ENCODE measurements at regions not wholly inside any gene's neighbourhood (a gene's known extent, or its start where the extent isn't known, plus 50 kb on each side); places are given as distances from the start of the nearest gene placed in this dataset.

DNA sequence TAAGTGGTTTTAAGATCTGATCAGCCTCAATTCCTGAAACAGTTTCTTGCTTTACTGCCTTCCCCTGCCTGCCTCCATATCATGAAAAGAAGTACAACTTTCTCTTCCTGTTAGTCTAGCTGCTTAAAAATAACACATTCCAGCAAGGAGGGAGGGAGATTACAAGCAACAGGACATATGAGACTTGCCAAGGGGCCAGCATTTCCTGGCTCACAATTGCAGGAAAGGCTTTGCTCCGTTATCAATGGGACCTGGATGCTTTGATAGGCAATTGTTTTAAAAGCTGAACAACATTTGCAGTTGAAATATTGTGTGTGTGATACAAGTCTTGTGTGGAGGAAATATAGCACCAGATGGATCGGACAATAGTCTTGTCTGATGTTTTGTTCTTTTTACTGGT, 425.0 kb downstream of the FAT4 start:
- H3K9me3 Mint-ChIP-seq = no peaks in the 10 kb centered on the region
- no peaks in the 10 kb centered on the region for H3K27me3 Mint-ChIP-seq
- no peak overlapping the region for H3K27ac Mint-ChIP-seq
- CTCF ChIA-PET = no interaction called here
- H3K4me3 Mint-ChIP-seq = no peak overlapping the region
- no peaks in the 10 kb centered on the region for H3K36me3 Mint-ChIP-seq (ENCODE audit: low read depth)
- no peaks in the 10 kb centered on the region for H3K4me1 Mint-ChIP-seq
- POLR2A ChIA-PET = no interaction called here
- no peak for DNase-seq

DNA sequence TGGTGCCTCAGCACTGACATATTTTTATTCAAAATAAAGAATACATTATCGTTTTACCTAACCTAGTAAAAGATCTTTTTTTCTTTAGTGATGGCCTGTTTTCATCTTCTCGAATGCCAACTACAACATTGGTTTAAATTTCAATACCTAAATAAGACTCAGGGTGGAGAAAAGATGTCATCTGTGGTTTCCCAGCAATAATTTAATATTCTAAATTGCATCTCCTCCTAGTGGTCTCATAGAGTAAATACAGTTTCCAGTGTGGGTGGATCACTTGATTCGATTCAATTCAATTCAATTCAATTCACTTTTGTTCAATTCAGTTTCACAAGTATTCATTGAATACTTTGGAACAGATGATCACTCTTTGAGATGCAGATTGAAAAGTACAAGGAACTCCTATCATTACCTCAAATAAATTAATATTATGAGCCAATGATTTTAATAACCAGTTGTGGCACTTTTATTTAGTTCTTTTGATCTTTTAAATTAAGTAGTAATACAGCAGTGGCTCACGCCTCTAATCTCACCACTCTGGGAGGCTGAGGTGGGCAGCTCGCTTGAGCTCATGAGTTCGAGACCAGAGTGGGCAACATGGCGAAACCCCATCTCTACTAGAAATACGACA, 427.2 kb downstream of the FAT4 start:
- Mint-ChIP-seq H3K4me1 (no peaks in the 10 kb centered on the region), H3K27ac (no peak overlapping the region), H3K4me3 (no peak overlapping the region), H3K36me3 (ENCODE audit: low read depth) (no peaks in the 10 kb centered on the region), H3K27me3 (no peaks in the 10 kb centered on the region), H3K9me3 (peaks cover 4% of the 10 kb centered on the region)
- CTCF ChIA-PET = no interaction called here
- POLR2A ChIA-PET = no interaction called here
- no peak for DNase-seq

- DNase-seq = no peak
- H3K4me1 Mint-ChIP-seq = no peaks in the 10 kb centered on the region
- POLR2A ChIA-PET = no interaction called here
- peaks cover 7% of the 10 kb centered on the region for H3K9me3 Mint-ChIP-seq
- no peak overlapping the region for H3K4me3 Mint-ChIP-seq
- CTCF ChIA-PET = no interaction called here
- no peaks in the 10 kb centered on the region for H3K27me3 Mint-ChIP-seq
- H3K36me3 Mint-ChIP-seq (ENCODE audit: low read depth) = no peaks in the 10 kb centered on the region
- no peak overlapping the region for H3K27ac Mint-ChIP-seq
Measured at GRCh38 chr4:125744891-125745364, 430.2 kb downstream of the FAT4 start.

DNA sequence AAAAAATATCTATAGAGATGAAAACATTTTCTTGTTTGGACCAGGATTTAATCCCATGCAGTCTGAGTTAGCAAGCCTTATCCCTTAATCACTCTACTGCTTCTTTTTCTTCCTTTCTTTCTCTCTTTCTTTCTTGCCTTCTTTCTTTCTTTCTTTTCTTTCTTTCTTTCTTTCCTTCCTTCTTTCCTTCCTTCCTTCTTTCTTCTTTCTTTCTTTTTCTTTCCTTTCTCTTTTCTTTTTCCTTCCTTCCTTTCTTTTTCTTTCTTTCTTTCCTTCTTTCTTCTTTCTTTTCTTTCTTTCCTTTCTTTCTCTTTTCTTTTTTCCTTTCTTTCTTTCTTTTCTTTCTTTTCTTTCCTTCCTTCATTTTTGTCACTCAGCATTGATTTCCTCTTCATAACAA, 434.6 kb downstream of the FAT4 start:
- H3K27ac Mint-ChIP-seq = no peak overlapping the region
- H3K9me3 Mint-ChIP-seq = peaks cover 9% of the 10 kb centered on the region
- no peaks in the 10 kb centered on the region for H3K27me3 Mint-ChIP-seq
- H3K4me3 Mint-ChIP-seq = no peak overlapping the region
- no peaks in the 10 kb centered on the region for H3K4me1 Mint-ChIP-seq
- H3K36me3 Mint-ChIP-seq (ENCODE audit: low read depth) = no peaks in the 10 kb centered on the region
- ChIA-PET CTCF (no interaction called here), POLR2A (no interaction called here)
- DNase-seq = no peak

GRCh38 chr4:125750399-125750798, 435.6 kb downstream of the FAT4 start:
- H3K4me1 Mint-ChIP-seq = no peaks in the 10 kb centered on the region
- H3K4me3 Mint-ChIP-seq = no peak overlapping the region
- no peak overlapping the region for H3K27ac Mint-ChIP-seq
- ChIA-PET POLR2A (no interaction called here), CTCF (no interaction called here)
- H3K9me3 Mint-ChIP-seq = peaks cover 9% of the 10 kb centered on the region
- H3K27me3 Mint-ChIP-seq = no peaks in the 10 kb centered on the region
- no peak for DNase-seq
- no peaks in the 10 kb centered on the region for H3K36me3 Mint-ChIP-seq (ENCODE audit: low read depth)

GRCh38 chr4:125750828-125751466, 436.2 kb downstream of the FAT4 start:
- POLR2A ChIA-PET = no interaction called here
- Mint-ChIP-seq H3K4me3 (no peak overlapping the region), H3K27ac (no peak overlapping the region), H3K4me1 (no peaks in the 10 kb centered on the region), H3K36me3 (ENCODE audit: low read depth) (no peaks in the 10 kb centered on the region), H3K9me3 (peaks cover 7% of the 10 kb centered on the region), H3K27me3 (no peaks in the 10 kb centered on the region)
- CTCF ChIA-PET = no interaction called here
- no peak for DNase-seq

GRCh38 chr4:125758438-125758837, 443.7 kb downstream of the FAT4 start:
- H3K4me3 Mint-ChIP-seq = no peak overlapping the region
- ChIA-PET POLR2A (no interaction called here), CTCF (no interaction called here)
- no peaks in the 10 kb centered on the region for H3K4me1 Mint-ChIP-seq
- H3K9me3 Mint-ChIP-seq = no peaks in the 10 kb centered on the region
- H3K27me3 Mint-ChIP-seq = no peaks in the 10 kb centered on the region
- no peak overlapping the region for H3K27ac Mint-ChIP-seq
- no peaks in the 10 kb centered on the region for H3K36me3 Mint-ChIP-seq (ENCODE audit: low read depth)
- DNase-seq = no peak

DNA sequence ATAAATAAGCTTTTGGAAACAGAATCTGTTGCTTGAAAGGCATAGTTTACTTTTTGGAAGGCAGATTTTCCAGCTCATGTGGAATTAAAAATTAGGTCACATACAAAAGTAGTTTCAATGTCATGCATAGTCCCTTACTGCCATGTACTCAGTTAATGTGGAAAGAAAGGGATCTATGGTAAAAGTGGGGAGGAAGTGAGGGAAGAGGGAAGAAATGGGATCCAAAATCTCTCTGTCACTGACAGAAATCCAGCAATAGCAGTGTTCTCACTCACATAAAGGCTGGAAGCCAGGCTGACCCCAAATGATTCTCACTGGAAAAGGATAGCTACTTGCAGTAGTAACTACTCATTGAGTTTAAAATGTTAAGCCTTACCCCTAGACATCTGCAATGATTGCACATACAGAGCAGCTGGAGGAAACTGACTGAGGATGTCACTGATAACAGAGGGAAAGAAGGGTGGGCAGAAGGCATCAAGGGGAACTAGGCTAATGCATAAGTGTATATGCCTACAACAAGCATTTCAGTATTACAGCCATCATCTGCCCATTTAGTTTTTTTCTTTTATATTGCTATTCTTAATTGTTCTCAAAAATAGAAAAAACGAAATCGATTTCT, 445.6 kb downstream of the FAT4 start:
- no peaks in the 10 kb centered on the region for H3K27me3 Mint-ChIP-seq
- no peaks in the 10 kb centered on the region for H3K9me3 Mint-ChIP-seq
- no peak for DNase-seq
- POLR2A ChIA-PET = no interaction called here
- no peaks in the 10 kb centered on the region for H3K4me1 Mint-ChIP-seq
- CTCF ChIA-PET = no interaction called here
- H3K4me3 Mint-ChIP-seq = no peak overlapping the region
- H3K36me3 Mint-ChIP-seq (ENCODE audit: low read depth) = no peaks in the 10 kb centered on the region
- no peak overlapping the region for H3K27ac Mint-ChIP-seq

DNA sequence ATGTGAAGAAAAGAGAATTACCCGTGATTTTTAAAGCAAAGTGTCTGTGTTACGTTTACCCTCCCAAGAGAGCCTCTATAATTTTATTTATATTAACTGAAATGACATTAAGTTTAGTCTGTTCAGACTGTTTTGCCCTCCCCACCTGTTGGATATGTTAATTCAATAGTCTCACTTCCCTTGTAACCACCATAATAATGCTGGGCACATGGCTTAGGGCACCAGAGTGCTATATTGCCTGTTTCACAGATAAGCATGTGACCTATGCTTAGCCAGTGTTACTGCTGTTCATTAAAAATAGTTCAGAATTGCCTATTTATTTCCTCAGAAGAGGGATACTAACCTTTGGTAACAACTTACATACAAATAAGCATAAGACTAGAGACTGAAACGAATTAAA, 446.2 kb downstream of the FAT4 start:
- DNase-seq = no peak
- H3K27me3 Mint-ChIP-seq = no peaks in the 10 kb centered on the region
- no peaks in the 10 kb centered on the region for H3K9me3 Mint-ChIP-seq
- H3K36me3 Mint-ChIP-seq (ENCODE audit: low read depth) = no peaks in the 10 kb centered on the region
- H3K27ac Mint-ChIP-seq = no peak overlapping the region
- ChIA-PET POLR2A (no interaction called here), CTCF (no interaction called here)
- no peaks in the 10 kb centered on the region for H3K4me1 Mint-ChIP-seq
- H3K4me3 Mint-ChIP-seq = no peak overlapping the region

GRCh38 chr4:125762537-125762936, 447.8 kb downstream of the FAT4 start:
- Mint-ChIP-seq H3K4me1 (no peaks in the 10 kb centered on the region), H3K27ac (no peak overlapping the region), H3K4me3 (no peak overlapping the region), H3K27me3 (no peaks in the 10 kb centered on the region), H3K9me3 (peaks cover 2% of the 10 kb centered on the region), H3K36me3 (ENCODE audit: low read depth) (no peaks in the 10 kb centered on the region)
- ChIA-PET CTCF (no interaction called here), POLR2A (no interaction called here)
- DNase-seq = no peak

GRCh38 chr4:125765941-125766340, 451.2 kb downstream of the FAT4 start:
- Mint-ChIP-seq H3K9me3 (peaks cover 2% of the 10 kb centered on the region), H3K4me1 (no peaks in the 10 kb centered on the region), H3K4me3 (no peak overlapping the region), H3K27ac (no peak overlapping the region), H3K36me3 (ENCODE audit: low read depth) (no peaks in the 10 kb centered on the region), H3K27me3 (no peaks in the 10 kb centered on the region)
- ChIA-PET POLR2A (no interaction called here), CTCF (no interaction called here)
- no peak for DNase-seq

DNA sequence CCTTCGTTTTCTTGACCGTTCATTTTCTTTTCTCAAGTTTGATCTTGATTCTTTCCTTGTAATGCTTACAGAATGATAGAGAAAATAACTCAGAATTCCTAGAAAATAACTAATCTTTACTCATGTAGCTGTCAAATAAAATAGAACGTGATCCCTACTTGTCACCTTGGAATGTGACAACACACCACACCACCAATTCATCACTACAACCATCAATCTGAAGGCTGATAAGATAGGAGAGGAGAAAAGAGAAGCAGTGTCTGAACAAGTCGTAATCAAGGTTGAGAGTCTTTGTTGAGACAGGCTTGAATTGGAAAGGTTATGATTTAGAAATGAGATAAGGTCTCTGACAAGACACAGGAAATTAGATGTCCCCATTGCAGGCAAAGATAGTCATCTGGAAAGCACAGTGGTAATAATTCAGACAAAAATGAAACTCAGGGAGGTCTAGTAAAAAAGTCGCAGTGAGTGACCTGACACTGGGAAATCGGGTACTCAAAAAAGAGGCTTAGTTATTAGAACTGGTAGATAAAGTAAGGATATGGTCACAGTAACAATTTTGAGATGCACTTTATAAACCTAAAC, 456.2 kb downstream of the FAT4 start:
- Mint-ChIP-seq H3K36me3 (ENCODE audit: low read depth) (no peaks in the 10 kb centered on the region), H3K27ac (no peak overlapping the region), H3K27me3 (no peaks in the 10 kb centered on the region), H3K4me1 (no peaks in the 10 kb centered on the region), H3K4me3 (no peak overlapping the region), H3K9me3 (peaks cover 6% of the 10 kb centered on the region)
- ChIA-PET CTCF (no interaction called here), POLR2A (no interaction called here)
- DNase-seq = no peak

DNA sequence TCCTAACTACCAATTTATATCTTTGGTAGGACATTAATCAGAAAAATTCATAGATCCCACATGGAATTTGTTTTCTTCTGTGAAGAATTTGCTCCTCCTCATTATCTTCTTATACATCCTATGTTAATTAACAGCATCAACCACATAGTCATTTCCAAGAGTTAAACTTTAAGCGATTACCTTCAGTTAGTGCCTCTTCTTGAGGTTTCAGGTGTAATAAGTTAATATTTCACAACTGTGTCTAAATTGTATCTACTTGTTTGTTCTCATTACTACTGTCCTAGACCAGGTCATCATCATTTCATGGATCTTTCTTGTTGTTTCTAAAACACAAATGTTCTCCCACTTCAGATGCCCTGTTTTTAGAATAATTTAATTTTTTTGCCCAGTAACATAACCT, 457.9 kb downstream of the FAT4 start:
- ChIA-PET CTCF (no interaction called here), POLR2A (no interaction called here)
- H3K27me3 Mint-ChIP-seq = no peaks in the 10 kb centered on the region

DNA sequence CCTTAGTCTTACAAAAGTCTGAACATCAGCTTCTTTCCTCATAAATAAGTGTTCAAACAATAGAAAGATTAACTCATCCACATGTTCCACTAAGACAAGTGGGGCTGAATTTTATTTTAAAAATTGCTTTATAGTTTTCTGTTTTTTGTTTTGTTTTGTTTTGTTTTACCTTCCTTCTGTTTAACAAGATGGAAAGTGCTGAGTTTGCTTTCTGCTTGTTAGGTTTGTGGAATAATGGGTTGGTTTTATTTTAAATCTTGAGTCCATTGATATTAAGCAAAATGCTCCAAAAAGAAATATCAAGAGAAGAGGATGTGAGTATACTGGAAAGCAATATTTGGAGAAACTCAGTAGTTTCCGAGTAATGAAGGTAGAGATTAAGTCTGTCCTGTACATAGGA, 458.7 kb downstream of the FAT4 start:
- ChIA-PET POLR2A (no interaction called here), CTCF (no interaction called here)
- Mint-ChIP-seq H3K4me1 (no peaks in the 10 kb centered on the region), H3K36me3 (ENCODE audit: low read depth) (no peaks in the 10 kb centered on the region), H3K9me3 (peaks cover 11% of the 10 kb centered on the region), H3K27me3 (no peaks in the 10 kb centered on the region), H3K27ac (no peak overlapping the region), H3K4me3 (no peak overlapping the region)
- no peak for DNase-seq

More for the DNA sequence above, 457.9 kb downstream of the FAT4 start:
- DNase-seq = no peak
- Mint-ChIP-seq H3K36me3 (ENCODE audit: low read depth) (no peaks in the 10 kb centered on the region), H3K27ac (no peak overlapping the region), H3K4me3 (no peak overlapping the region), H3K4me1 (no peaks in the 10 kb centered on the region), H3K9me3 (peaks cover 9% of the 10 kb centered on the region)

Measured in activated CD4-positive, alpha-beta memory T cell treated with anti-CD3 and anti-CD28 coated beads, Interleukin-2, amount 10 ng/mL, durations not matched to agents 7 days and 5 days (primary cell).